HepG2 (cell line): ENCODE measurements at regions not wholly inside any gene's neighbourhood (a gene's known extent, or its start where the extent isn't known, plus 50 kb on each side); places are given as distances from the start of the nearest gene placed in this dataset.

ENCODE experiments used
- AHR ChIP-seq: IDR thresholded peaks from 2 replicates; pipeline ENCODE4 v1.6.1; 2018; ENCODE audit warnings: missing genetic modification reagents, missing compliant biosample characterization
- ASH2L ChIP-seq: fragments of 300-600, 200-600 bp; sonication (generic); IDR thresholded peaks from 2 replicates; pipeline ENCODE4 v1.7.0; 2017; ENCODE audit warnings: low read depth, mild to moderate bottlenecking, moderate library complexity, mixed read lengths, low read length; ENCODE audit not compliant: insufficient read length
- MIXL1 ChIP-seq: IDR thresholded peaks from 2 replicates; pipeline ENCODE4 v1.6.1; 2016
- SNAPC4 ChIP-seq: sonication (generic); formaldehyde crosslinking; IDR thresholded peaks from 2 replicates; pipeline ENCODE4 v1.4.0; 2020; ENCODE audit warnings: mild to moderate bottlenecking, missing genetic modification reagents
- THAP11 ChIP-seq: IDR thresholded peaks from 2 replicates; pipeline ENCODE4 v1.6.1; 2016; ENCODE audit warnings: missing biosample characterization, missing genetic modification reagents
- ZBTB10 ChIP-seq: sonication (generic); formaldehyde crosslinking; IDR thresholded peaks from 2 replicates; pipeline ENCODE4 v1.4.0; 2020; ENCODE audit warnings: missing genetic modification reagents, borderline replicate concordance
- ZBTB49 ChIP-seq: sonication (generic); formaldehyde crosslinking; IDR thresholded peaks from 2 replicates; pipeline ENCODE4 v1.4.0; 2020; ENCODE audit warnings: missing genetic modification reagents, borderline replicate concordance
- ZNF274 ChIP-seq: sonication (generic); formaldehyde crosslinking; IDR thresholded peaks from 2 replicates; pipeline ENCODE4 v1.5.1; 2020; ENCODE audit warnings: mild to moderate bottlenecking, missing genetic modification reagents
- ZNF574 ChIP-seq: sonication (generic); formaldehyde crosslinking; IDR thresholded peaks from 2 replicates; pipeline ENCODE4 v1.4.0; 2020; ENCODE audit warnings: missing genetic modification reagents
- ZNF652 ChIP-seq: IDR thresholded peaks from 2 replicates; pipeline ENCODE4 v1.6.1; 2016; ENCODE audit warnings: low read depth, borderline replicate concordance
- ZSCAN5A ChIP-seq: sonication (generic); formaldehyde crosslinking; IDR thresholded peaks from 2 replicates; pipeline ENCODE4 v1.8.0; 2022; ENCODE audit warnings: mild to moderate bottlenecking, missing genetic modification reagents, borderline replicate concordance

GRCh38 chr2:47313141-47313691, 55.9 kb upstream of the EPCAM start (continued):
- TF ChIP-seq SNAPC4: no peak
- peak; percentile 24; the same call in 1 of the 2 replicates for TF ChIP-seq ZBTB10 (CRISPR knock-in tag)
- peak; percentile 14 for TF ChIP-seq ASH2L
- no peak for TF ChIP-seq ZBTB49 (CRISPR knock-in tag)
- TF ChIP-seq AHR (CRISPR knock-in tag): no peak
- TF ChIP-seq MIXL1 (CRISPR knock-in tag): no peak
- no peak for TF ChIP-seq ZNF652
- peak; percentile 32; the same call in 1 of the 2 replicates for TF ChIP-seq ZNF574 (CRISPR knock-in tag)
- no peak for TF ChIP-seq ZSCAN5A (CRISPR knock-in tag)
- no peak for TF ChIP-seq THAP11 (CRISPR knock-in tag)
- 0 out of 2 replicates have a peak, but pooled peaks have one; percentile 12 for TF ChIP-seq ZNF274 (CRISPR knock-in tag)
